Brain pericyte (primary cell): ENCODE measurements at regions not wholly inside any gene's neighbourhood (a gene's known extent, or its start where the extent isn't known, plus 50 kb on each side); places are given as distances from the start of the nearest gene placed in this dataset.
A peak's percentile ranks its signal among the peaks of the same experiment; 100 is the strongest.
"Not testable (repeated sequence)": the region's sequence is repeated elsewhere in the genome, so short reads cannot be mapped to it uniquely, and the experiment has no call there.

Experiments
- DNase-seq: peaks from one replicate; pipeline ENCODE4 v3.0.0-alpha.2; 2012; ENCODE audit warnings: low read depth, low spot score

DNA sequence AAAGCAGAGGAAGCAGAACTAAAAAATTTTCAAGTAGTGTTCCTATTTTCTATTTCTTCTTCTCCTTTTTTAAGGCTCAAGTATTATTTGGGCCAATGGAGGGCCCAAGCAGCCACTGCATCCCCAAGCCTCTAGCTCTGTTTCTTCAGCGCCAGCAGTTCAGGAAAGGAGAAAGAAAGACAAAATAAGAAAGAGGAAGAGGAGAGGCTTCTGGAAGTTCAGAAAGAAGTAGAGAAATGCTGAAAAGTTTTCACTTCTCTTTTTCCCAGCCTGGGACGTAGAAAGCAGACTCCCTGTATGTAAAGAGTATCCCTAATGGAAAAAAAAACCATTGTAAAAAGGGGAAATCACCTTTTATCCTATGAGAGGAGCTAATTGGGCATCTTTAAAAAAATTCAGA lies 165.5 kb upstream of the KLF12 start:
- no peak for DNase-seq

DNA sequence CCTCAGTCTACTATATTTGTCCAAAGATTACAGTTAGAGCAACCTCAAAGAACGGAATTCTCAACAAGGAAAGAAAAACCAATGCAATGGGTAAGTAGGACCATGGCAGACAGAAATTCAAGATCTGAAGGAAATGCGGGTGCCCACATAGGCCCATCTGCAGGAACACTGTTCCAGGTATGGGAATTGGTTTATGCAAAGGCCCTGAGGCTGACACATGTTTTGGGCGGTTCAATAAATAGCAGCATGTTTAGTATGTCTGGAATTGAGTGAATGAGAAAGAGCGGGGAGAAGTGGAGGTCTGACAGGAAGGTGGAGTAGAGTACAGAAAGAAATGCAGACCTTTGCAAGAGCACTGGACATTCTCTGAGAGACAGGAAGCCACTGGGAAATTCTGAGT lies 164.7 kb upstream of the KLF12 start:
- DNase-seq, result no peak

DNA sequence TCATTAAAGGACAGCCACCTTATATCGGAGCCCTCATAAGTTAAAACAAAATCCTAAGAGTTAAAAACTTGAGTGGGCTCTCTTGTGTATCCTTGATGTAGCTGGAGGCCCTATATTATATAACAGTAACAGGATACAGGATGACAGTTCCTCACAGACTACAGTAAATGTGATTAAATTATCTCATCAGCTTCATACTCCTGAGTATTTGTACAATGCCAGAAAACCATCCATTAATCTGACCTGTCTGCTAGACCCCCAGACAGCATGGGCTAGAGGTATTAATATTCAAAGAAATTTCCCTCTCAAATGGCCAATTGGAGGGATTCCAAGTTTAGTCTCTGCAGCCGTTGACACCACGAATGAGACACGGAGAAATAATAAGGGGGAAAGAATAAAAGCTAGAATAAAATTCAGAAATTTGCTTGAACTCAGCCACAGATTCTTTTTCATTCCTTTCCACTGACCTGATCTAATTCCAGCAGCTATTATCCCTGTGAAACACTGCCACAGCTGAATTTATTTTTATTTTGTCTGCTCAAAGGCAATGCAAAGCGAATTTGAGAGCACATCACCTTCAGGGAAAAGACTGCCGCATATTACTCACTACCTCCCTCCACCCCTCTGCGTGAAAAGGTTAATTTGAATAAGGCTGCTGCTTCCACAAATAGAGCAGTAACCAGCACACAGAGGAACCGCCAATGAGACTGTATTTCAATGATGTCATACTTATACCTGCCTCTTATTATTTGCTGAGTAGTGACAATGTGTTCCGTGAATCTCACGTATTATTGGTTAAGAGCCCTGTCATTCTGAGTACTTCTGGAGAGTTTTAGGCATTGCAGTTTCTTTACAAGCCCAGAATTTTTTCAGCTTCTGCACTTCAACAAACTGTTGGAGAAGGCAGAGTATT lies 155.9 kb upstream of the KLF12 start:
- DNase-seq, result peak; percentile 18

DNA sequence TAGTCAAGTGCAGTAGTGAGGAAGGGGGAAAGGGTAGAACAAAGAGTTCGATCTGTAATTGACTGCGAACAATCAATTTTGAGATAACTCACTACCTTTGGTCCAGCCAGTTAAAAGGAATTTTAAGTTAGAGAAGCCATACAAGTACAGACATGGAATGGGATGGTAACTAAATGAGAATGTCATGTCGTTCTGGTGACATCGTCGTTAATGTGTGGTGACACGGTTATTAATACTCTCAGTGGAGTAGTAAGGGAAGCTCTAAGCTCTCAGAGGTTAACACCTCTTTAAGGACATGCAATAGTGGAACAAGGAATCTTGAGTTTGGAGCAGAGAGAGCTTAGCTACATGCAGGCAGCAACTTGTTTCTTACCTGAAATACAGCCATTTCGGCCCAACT lies 154.9 kb upstream of the KLF12 start:
- DNase-seq, result no peak

DNA sequence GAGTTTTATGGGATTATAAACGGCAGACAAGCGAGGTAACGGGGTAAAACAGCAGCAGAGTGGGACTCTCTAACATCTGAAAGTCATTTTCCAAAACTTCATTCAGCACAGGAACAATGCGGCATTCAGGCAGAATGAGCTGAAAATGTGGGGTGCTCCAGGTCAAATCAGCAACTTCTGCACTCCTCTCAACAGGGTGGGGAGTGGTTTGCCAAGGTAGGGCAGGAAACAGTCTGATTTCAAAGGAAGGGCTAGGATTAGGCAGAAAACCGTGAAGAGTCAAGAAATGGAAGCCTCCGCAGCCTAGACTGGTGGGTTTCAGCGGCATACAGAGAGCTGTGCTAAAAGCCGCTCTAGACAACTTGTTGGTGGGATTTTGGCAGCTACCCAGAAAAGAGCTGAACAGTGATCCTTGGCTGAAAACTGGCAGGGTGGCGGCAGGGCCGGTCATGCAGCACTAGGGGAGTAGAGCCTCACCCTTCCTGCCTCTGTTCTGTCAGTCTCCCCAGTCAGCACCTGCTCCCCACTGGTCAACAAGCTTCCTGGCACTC lies 154.2 kb upstream of the KLF12 start:
- DNase-seq, result no peak

DNA sequence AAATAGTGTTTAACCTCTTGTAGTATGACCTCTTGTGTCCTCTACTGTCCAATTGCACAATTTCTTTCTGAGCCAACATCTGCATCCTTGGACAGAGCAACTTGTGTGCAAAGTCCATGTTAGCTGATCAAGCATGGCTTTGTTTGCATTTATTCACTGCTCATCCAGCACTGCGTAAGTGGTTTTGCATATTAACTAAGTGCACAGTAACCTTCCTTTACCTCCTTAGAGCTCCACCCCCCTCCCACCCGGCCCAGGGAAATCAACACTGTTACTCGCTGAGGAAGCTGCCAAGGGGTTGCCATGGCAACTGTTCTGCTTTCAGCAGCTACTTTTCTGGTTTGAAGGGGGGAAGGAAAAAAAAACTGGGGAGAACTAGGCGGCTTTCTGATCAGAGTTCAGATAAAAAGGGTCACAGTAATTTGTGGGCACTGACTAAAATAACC lies 153.5 kb upstream of the KLF12 start:
- peak; percentile 44 for DNase-seq

DNA sequence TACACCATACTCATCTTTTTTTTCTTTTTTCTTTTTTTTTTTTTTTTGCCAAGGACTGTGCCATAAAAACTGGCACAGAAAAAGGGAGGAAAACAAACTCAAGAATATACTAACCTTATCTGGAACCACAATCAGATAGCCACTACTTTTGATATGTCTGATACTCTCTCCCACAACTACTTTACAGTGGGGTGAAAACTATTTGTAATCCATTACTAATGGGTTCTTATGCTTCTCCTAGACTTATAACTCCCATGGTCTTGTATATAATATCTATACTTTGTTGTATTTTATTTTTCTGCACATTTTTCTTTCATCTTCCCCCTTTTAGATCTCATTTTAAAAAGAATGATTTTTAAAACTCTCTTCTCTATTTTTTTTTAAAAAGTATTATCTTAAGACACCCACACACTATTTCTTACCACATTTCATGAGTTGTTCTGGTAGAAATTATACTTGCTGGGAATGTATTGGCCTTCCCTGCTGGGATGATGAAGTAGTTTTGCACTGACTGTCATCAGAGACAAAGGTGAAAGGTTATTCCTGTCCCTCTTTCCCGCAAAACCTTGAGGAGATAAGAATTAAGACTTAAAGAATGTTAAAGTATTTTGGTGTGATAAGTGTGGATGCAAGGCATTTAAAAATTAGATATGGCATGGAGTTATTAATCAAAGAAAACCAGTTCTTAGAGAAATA lies 146.7 kb upstream of the KLF12 start:
- DNase-seq, result no peak

DNA sequence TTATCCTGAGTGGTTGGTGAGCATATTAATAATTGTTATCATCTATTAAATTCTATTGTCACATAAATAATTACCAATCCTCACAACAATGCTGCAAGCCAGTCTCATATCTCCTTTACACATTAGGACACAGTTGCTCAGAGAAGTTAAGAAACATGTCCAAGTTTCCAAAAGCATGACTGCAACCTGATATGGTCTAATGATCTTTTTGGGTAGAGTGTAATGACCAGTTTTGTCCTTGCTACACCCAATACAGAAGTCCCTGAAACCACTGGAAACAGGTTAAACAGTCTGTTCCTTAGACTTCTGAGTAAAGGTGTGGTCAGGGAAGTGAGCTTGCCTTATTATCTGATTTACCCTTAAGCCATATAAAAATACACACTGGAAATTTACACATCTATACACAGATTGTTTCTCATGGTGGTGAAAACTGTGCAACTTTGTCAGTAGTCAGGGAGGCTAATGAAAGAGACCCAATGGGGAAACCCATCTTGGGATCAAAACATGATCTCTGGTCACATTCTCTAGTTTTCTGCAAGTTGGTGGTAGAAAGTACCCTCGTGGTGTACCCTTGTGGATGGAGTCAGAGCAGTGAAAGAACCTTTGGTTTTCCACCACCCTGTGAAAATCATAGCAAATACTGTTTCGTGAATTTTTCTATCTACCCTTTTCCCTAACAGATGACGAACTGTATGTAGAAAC lies 146.0 kb upstream of the KLF12 start:
- DNase-seq, result no peak

DNA sequence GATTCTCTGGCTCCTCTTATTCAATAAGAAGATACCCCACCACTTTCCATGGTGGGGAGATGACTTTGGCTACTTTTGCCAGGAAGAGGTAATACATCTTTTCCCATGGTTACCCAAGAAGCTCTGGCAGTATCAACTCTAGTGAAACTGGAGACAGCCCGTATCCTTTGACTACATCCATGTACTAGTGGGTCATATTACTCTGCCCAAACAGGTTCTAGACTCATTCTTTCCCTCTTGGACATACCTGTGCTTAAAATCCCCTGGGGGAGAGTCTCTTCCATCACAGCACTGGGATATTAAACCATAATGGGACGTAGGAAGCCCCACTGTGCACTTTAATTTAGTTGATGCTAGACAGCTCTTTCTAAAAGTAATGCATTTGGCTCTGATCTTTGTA lies 144.7 kb upstream of the KLF12 start:
- no peak for DNase-seq

DNA sequence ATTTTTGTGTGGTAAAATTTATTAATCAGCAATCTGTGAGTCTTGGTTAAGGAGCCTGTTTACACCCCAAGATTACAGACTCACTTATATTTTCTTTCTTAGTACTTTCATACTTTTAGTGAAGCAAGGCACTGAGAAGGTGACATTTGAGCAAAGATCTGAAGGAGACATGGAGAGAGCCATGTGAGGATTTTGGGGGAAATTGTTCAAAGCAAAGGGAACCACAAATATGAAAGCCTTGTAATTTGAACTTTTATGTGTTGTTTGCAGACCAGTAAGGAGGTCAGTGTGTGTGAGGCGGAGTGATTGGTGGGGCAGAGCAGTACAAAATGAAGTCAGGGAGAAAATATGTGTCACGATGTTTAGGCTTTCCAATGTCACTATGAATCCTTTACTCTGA lies 140.7 kb upstream of the KLF12 start:
- no peak for DNase-seq

DNA sequence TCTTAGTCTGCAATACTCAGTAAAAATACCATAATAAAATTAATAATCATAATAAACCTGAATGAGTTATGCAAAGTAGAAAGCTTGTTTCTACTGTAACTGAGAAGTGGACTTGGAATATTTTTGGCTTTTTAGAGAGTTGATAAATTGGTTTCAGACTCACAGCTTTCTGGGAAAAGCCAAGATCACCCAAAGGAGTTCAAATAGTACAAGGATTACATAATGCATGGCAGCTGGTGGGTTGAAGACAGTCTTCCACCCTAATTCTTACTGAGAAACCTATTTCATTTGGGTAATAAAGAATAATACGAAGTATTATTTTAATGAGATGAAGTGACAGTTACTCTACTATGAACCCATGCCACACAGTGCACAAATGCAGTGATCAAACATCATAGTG lies 139.4 kb upstream of the KLF12 start:
- DNase-seq, result no peak

DNA sequence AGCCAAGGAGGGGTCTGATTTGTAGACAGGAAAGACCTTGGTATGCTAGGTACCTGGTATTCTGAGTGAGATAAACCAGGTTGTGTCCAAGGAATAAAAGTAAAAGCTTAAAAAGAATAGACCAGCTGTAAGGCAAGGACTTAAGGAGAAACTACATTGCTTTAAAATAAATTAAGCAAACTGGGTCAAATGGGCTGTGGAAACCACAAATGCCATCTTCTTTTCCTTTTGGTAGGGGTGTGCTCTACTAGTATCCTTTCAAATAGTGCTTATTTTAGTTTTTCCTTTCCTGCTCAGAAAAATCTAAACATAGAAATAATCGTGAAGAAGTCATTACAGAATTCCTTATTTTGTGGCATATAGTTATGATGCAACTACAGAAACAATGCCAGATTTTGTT lies 138.6 kb upstream of the KLF12 start:
- no peak for DNase-seq

DNA sequence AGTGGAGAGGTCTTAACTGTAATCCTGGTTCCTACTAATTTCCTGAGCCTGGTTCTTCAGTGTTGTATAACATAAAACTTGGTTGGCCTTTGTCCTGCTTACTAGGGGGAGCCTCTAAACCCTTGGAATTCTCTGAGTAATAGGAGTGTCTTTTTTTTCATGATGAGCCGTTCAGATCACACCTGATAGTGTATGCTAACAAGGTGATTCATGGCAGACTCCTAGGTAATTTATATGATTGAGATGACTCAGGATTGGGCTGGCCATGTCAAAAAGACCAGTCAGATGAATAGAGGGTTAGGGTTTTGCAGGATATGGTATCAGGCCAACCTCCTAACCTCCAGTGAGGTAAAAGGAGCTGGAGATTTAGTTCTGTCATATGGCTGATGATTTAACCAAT lies 135.8 kb upstream of the KLF12 start:
- DNase-seq, result no peak

DNA sequence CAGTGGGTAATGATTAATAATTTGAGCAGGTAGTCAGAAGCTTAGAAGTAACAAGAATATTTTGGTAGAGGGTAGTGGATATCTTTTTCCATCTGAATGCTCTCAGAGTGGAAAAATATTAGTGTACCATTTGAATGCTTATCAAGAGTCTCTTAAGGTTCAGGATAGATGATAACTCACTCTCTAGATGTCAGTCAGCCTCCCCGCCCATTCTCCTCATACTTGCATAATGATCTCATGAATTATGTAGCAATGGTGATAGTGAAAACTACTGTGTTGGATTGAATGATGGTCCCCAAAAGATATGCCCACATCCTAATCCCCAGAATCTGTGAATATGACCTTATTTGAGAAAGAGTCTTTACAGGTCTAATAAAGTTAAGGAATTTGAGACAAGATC lies 132.7 kb upstream of the KLF12 start:
- no peak for DNase-seq

DNA sequence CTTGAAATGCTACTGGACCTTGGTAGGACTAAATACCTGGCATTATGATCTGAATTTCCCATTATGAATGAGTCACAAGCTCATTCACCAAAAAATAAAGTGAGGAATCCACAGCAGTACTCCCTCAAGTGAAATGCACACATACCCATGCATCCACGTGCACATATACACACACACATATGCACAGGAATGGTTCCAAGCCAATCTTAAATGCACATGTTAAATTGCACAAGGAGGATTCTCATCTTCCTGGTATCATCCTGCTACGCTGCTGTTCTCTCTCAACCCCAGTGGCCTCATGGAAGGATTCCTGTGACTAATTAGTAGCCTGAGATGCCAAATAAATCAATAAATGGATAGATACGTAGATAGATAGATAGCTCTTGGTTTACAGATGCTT lies 132.1 kb upstream of the KLF12 start:
- no peak for DNase-seq

DNA sequence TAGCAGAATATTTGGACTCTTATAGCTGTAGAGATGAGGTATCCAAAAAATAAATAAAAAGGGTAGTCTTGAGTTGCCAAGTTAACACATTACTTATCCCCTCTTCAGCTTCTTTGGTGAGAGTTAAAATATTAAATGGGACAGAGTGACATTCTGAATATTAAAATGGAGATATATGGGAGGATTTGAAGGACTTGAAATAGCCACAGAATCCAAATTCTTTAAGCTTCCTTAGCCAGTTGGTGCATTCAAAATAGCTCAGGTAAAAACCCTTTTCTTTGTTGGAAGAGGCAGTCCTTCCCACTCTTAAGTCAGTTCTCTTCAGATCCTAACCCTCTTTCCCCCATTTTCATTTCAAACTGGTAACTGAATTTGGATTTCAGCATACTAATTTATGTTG lies 130.1 kb upstream of the KLF12 start:
- no peak for DNase-seq

DNA sequence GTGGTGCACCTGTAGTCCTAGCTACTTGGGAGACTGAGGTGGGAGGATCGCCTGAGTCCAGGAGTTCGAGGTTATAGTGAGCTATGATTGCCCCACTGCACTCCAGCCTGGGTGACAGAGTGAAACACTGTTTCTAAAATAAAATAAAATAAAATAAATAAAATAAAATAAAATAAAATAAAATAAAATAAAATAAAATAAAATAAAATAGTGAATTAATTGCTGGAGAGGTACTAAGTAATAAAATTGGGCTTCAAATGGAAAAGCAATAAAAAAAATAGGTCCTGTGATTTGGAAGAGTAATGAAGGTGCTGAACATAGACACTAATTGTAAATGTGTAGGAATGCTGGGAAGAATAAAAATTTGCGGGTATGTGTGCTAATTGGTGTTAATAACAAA lies 126.2 kb upstream of the KLF12 start:
- not testable (repeated sequence) for DNase-seq

DNA sequence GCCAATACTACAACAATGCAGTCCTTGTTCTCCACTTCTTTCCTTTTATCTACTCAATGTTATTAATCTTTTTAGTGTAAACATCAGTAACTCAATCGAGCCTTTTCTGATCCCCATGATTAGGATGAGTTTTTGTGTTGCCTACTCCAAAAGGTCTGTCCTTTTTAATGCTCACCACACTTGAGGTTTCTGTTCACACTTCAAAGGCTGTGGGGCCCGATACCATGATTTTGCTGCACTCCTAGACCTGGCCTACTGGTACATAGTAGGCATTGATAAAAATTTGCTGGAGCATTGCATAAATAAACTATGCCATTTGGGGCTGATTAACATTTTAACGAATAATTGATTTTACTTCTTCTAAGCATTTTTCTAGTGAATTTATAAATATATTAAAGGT lies 125.4 kb upstream of the KLF12 start:
- no peak for DNase-seq

DNA sequence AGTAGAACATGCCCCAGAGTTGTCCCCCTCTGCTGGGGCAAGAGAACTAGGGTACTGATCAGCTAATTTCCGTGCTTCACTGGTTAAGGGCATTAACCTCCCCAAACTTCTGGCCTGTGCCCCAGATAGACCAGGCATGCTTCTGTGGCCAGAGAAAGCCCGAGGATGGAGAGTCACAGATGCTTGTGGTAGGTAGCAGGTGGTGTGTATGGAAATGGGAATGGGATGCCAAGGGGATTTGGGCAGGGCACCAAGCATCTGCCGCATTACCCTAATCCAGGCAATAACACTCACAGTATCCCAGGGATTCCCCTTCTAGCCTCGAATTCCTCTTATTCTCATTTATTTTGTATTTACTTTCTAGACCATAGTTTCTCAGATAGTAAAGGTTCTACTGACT lies 124.8 kb upstream of the KLF12 start:
- DNase-seq, result no peak

DNA sequence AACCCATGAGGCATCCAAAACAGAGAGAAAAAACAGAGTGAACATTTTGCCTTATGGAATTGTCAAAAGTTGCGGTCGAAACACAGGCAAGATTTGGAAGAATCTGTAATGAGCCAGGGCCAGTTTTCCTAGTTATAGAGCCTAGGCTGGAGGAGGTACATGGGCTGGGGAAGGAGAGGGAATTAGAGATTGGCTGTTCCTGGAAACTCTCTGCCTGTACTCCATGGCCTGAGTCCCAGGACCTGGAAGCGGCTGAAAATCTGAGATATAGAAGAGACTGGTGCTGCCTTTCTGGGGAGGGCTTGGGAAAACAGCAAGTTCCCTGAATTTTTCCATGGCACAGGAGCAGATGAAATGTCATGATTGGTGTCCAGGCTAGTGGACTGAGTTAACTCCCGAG lies 122.8 kb upstream of the KLF12 start:
- no peak for DNase-seq

DNA sequence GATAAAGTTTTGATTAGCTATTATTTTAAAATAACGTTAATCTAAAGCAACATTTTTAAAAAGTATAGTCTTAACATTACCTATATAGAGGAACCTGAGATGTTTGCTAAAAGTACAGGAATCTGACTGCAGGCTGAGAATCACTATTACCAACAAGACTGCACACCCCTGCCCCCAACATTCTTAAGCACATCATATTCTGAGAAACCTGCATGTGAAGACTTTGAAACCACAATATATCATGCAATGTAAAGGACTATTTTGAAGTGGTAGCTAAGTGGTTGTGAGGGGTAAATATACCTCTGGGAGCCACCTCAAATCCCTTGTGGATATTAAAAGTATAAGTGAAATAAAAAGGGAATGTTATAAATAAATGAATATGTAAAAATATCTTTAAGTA lies 119.0 kb upstream of the KLF12 start:
- no peak for DNase-seq

DNA sequence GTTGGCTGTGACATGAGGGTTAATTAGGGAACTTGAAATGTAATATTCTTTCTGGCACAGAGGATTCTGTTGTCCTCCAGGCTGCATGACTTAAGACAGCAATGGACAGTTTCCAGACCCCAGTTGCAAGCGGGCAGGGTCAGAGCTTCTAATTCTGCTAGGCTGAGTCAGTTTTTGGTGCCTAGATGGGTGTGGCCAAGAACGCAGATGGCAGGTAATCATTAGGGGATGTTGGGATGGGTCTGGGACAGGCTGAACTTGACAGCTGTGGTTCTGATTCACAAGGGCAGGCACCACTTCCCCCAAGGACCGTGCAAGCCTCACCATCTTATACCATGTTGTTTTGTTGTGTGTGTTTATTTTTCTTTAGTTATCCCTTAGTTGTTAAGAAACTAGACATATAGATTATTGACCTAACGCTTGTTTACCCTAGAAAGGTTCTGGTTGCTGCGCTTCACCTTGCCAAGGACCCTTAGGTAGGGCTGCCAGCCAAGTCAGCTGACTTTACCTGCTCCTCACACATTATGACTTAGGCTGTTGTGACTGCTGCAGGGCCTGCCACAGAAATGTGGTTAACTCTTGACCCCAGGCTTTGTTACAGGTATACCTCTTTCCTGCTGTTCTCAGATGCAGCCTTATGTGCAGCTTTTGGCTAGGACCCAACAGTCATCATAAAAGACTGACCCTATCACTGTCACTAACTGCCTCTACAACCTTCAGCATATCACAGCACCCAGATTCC lies 117.7 kb upstream of the KLF12 start:
- no peak for DNase-seq
